Putamen (tissue), 1 donor: ENCODE measurements at regions not wholly inside any gene's neighbourhood (a gene's known extent, or its start where the extent isn't known, plus 50 kb on each side); places are given as distances from the start of the nearest gene placed in this dataset.
A peak's percentile ranks its signal among the peaks of the same experiment; 100 is the strongest.

Experiments used
- DNase-seq: peaks from one replicate; pipeline ENCODE4 v3.0.0-alpha.2; 2016; ENCODE audit warnings: low spot score

DNA sequence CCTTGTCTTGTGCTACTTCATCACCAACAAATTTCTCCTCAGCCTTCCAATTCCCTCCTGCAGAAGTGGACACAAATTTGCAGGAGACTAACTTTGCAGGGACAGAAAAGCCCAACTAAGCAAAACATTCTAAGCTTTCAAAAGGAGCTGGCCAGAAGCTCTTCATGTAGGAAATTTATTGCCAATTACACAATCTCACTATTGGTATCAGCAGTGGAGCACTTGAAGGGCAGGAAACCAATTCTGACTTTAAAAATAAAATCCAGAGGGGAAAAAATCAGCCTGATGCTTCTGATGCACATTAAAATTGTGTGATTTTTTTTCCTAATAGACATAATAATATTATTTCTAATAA lies 193.3 kb downstream of the LY86 start:
- DNase-seq = no peak

DNA sequence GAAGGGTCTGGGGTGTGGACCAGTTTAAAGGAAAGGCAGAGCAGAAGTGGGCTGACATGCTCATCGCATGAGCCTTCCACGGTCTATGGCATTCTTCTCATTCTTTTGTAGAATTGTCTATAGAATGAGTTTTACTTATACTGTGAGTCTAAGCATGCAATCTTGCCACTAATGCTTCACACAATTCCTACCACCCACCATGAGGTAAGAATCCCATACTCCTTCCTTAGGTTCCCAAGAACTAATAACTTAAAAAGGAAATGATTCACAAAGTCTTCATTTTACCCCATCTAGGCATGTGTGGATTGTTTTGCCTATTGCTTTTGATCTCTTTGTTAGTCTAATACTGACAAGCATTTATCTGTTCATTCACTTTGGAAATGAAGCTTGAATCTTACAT lies 195.2 kb downstream of the LY86 start:
- no peak for DNase-seq

DNA sequence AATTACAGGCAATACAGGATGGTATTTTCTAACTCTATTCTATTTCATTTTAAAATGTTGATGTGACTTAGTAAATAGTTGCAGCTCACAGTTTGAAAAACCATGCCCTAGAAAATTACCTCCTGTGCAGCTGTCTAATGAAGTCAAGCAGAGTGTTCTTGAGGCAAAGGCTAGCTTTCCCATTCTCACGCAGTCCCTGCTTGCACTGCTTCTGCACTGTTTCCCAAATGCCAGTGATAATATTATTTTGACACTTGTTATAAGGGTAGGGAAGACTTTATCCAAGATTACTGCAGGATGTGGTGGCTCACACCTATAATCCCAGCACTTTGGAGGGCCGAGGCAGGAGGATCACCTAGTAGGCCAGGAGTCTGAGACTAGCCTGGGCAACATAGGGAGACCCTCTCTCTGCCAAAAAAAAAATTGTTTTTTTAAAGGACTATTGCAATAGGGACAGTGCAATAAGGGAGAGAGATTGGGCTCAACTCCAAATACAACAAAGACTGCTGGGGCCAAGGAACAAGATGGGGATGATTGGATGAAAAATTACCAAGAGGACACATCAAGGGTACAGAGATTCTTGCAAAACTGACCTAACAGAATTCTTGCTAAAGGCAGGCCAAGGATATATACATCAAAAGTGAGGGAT lies 196.1 kb downstream of the LY86 start:
- no peak for DNase-seq

DNA sequence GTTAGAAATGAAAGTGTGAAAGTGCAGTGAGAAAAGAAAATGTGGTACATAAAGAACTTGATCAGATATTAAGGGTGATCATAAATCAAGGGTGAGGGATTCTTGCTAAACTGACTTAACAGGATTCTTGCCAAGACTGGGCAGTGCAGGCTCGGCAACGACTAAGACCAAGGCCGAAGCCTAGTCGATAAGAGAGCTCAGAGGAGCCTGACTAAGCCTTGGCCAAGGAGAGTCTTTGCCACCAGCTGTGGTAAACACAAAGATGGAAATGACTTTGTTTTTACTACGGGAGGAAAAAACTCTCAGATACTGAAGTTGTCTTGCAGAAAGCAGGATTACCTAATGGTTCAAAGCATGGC lies 196.6 kb downstream of the LY86 start:
- no peak for DNase-seq

DNA sequence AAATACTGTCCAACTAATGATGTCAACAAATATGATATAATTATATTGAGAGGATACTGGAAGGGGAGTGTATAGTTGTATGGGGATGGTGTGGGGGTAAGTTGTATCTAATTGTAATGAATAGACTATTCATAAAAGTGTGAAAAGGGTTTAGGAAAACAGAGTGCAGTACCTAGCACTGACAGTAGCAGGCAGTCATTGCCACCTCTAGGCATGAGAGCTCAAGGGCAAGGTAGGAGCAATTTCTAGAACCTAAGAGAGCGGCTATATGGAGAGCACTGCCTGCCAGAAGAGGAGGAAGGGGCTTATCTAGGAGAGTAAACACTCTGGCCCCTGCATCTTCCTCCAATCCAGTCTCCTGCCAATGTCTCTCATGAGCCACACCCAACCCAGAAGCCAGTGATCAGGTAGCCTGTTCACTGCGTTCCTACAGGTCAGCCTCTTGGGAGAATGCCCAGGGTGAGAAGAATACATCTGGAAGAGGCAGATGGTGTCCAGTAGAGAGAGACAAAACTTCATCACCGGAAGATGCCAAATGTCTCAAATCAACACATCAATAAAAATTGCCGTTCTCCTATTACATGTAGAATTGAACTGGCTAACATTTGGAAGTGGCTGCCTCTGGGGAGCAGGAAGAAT lies 200.0 kb downstream of the LY86 start:
- DNase-seq = no peak

DNA sequence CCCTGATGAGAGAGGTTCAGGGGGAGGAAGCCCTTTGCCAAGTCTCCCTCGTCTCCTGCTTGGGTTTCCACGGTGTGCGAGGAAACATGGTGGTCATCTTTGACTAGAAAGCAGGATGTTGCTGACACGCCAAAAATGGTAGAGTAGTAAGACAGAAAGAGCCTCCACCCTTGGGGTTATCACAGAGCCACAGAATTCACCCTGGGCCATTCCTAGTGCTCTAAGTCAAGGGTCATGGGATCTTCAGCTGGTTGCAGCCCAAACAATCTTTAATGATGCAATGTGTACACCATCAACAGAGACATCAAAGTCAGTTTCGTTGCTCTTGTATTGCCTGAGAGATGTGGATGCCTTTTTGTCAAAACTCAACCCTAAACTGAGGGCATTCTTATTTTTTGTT lies 201.9 kb downstream of the LY86 start:
- DNase-seq = no peak

DNA sequence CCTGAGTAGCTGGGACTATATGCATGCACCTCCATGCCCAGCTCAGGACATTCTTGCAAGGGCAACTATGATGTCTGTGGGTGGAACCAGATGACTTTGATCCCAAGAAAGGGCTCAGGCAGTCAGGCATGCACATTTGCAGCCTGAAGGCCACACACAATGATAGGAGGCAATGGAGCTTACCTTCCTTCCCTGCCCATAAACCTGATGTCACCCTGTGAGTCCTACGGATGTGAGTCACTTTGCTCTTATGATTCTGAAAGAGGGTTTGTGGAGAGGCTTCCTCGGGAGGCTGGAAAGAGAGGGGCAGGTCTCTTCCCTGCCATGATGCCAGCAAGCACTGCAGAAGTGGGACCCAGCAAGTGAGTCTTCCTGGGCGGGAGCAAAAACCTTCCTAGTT lies 202.4 kb downstream of the LY86 start:
- no peak for DNase-seq

DNA sequence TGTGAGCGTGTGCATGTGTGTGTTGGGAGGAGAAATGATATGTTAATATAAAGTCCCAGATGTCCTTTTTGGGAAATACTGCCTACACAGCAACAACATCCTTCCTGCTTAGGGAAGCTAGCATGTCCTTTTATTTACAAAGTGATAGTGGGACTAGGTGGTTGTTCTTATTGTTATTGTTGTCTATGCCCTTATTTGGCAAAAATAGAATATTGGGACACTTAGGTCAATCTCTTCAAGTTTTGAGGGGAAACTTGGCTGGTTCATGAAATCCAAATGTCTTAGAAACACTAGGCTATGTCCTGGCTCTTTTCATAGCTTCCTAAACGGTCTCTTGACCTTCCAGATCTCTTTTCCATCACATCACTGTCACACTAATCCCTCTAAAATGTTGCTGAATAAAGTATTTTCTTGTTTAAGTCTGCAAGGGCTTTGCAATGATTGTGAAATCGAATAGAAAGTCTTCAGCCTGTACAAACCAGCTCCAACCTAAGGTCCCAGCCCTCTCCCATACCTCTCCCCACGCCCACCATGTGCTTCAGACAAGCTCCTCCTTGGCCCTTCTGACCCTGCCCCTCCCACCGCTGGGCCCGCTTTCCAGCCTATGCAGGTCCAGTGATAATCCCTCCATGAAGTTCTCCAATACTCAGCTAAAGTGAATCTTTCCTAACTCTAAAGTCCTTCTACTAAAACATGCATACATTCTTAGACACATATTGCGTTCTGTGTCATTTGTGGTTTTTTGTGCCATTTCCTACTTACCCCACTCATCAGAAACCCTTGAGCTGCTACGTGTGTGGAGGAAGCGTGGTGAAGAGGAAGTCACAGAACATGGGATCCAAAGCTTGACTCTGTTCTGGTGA lies 205.1 kb downstream of the LY86 start:
- no peak for DNase-seq

DNA sequence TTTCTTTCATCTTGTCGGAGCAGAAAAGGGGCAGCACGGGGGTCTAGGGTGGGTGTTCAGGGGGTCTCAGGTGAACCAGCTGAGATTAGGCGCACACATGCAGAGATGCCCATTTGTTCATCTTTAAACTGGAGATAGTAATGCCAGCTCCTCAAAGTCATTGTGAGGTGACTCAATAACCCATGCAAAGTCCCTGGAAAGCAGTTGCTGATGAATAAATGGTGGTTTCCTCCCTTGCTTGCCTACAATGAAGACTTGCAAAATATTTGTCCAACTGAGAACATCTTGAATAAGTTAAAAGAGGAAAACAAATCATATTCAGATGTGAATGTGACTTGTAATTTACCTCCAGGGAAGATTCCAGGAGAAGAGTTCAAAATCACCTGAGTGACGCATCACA lies 206.9 kb downstream of the LY86 start:
- DNase-seq = no peak

DNA sequence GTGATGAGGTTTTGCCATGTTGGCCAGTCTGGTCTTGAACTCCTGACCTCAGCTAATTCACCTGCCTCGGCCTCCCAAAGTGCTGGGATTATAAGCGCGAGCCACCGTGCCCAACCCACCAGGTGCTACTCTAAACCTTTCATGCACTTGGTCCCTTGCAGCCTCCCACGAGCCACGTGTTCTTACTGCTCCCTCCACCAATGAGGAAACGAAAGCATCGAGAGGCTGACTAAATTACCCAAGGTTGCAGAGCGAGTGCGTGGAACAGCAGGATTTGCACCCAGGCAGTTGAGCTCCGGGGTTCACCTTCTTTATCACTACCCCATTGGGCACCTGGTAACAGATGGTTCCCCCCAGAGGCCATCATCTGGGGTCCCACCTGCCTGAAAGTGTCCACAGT lies 208.3 kb downstream of the LY86 start:
- DNase-seq = no peak

DNA sequence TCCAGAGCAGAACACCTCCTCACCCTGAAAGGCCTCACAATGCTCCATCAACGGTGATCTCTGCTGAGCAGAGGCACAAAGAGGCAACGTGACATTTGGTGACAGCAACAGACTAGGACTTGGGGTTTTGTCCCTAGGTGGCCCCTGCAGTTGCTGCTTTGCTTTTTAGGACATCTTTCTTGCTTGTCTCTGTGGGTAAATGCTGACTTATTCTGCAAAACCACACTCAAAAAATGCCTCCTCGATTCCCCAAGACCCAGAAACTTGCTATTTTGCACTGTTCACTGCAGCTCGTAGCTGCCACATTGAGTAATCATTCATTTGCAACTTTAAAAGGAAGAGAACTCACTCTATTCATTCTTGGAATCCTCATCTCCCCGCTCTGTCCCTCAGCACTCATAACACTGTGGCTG lies 209.9 kb downstream of the LY86 start:
- no peak for DNase-seq

DNA sequence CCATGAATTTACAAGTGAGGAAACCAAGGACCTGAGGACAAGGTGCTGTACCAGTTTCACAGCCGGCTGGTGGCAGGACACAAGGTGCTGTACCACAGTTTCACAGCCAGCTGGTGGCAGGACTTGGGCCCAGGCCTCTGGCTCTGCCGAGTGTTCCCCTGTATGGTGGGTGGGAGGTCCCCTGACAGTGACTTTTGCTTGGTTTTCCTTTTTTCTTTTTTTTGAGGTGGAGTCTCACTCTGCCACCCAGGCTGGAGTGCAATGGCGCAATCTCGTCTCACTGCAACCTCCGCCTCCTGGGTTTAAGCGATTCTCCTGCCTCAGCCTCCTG lies 212.4 kb downstream of the LY86 start:
- no peak for DNase-seq

DNA sequence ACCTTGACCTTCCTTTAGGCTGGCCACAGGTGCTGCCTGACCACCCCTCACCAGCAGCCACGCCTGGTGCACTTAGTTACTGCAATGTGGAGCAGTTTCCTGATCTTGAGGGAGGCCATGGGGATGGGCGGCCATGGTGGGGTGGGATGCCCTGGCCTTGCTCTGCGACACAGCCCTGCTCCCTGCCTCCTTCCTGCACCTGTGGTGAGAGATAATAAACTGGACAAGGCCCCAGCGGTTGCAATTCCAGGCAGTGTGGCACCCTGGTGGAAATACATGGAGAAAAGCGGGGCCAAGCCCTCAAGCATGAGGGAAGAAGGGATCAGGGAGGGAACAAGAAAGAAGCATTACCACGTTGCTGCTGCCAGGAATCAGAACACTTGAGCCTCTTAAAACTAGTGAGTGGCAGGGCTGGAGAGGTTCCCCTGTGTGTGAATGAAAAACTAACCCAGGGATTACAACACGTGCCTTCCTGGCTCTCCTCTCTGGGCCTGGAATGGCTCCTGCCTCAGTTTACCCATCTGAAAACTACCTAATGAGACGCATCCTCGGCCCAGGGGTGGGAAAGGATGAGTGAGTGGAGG lies 213.2 kb downstream of the LY86 start:
- no peak for DNase-seq

DNA sequence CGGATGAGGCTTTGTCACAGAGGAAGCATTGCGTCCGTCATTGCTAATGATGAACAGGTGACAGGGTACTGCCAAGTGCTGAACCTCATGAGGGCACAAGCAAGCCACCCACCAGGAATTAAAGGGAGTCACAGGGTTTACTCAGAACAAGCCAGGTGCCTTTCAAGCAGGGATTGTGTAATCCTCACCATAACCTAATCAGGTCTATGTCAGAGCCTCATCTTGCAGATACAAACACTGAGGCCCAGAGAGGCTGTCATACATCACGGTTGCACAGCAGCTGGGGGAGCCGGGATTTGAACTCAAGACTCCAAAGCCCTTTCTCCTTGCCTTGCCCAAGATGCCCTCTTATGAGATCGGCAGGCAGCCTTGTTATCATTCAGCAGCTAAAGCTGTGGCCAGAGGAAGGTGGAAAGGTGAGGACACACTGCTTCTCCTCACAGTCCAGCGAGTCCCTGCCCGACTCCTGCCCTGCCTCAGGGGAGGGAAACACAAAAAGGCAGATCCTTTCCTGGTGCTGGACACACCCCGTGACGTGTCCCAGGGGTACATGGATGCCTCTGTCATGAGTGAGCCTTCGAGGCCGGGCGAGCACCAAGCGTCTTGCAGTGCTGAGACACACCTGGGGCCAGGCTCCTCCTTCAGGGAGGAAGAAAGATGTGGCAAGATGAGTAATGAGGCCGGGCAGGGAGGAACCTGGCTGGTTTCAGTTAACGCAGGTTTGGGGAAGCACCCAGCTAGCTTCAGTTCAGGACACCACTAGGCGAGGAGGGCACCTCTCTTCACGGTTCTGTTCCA lies 214.9 kb downstream of the LY86 start:
- DNase-seq = no peak

DNA sequence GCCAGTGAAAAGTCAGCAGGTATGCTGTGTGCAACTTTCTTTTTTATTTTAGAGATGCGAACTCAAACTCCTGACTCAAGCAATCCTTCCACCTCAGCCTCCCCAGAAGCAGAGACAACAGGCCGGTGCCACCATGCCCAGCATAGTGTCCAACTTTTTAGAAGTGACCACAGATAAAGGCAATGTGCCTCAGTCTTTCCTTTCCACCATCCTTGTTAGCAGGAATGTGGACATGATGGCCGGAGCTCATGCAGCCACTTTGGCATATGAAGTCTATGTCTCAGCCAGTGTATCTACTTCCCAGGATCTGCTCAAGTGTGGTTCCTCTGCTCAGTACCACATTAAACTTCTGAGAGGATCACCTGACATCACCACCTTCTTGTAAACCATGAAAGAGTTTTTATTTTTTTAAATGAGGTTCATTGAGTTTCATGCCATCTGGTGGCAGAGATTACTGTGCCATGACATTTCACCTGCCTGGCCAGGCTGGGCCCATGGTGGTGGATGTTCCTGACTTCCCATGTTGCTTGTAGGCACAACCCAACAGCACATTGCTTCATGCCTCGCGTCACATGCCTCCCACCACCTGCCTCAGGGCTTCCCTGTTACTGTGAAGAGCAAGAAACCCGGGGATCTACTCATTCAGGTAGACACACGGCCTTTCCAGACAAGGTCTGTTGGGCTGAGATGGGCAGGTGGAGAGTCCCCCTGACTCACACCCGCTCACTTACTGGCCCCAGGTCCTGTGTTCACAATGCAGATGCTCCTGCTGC lies 216.5 kb downstream of the LY86 start:
- no peak for DNase-seq

DNA sequence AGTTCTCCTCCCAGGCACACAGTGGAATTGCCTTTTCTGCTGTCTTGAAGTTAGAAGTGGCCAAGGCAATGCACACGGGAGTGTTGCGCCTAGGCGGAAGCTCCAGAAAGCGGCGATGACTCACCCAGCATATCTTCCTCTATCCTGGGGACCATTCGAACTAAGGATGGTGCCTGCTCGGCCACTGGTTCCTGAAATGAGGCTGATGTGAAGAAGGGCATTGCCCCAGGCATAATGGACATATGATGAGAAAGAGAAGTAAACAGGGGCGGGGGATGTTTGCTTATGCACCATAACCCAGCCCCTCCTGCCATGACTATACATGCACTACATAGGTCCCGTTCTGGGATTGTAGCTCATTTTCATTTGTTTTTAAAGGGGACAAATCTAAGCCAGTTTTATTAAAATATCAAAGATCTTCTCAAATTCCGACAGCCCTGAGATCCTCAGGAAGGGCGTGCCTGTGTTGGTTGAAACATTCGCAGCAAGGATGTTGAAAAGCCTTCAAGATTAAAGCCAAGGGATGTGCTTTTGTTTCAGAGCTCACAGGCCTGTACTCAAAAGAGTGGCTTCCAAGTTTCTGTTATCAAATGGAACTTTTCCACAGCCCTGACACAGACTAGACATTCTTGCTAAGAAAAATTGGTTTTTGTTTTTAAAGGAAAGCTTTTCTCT lies 218.5 kb downstream of the LY86 start:
- peak; percentile 48 for DNase-seq

DNA sequence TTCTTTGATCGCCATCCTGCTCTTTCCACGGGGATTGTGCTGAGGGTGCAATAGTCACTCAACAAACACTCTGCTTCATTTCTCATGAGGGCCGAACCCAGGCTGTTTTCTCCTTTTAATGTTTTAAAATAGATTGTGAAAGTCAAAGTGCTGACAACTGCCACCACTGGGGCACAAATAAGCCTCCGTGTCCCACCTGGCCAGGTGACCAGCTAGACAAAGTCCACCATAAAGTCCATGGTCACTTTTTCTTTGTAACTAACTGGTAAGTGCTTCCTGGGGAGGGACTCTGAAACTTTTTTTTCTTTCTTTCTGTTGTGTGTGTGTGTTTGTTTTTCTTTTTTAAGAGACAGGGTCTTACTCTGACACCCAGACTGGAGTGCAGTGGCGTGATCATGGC lies 219.8 kb downstream of the LY86 start:
- no peak for DNase-seq

DNA sequence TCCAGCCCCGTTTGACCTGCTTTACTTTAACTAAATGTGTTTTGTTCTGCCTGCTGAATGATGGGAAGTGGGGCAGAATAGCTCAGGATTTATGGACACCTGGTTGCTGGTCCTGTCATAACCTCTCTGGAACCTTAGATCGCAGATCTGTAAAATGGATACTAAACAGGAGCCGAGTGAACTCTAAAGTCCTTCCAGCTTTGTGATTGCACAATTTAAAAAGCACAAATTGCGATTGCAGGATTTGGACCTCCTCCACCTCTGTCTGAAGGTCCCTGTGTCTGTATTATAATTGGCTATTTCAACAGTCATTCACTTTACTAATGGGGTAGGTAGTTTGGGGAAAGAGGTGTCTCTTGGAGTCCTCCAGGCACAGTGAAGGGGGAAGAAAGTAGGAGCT lies 220.4 kb downstream of the LY86 start:
- no peak for DNase-seq

DNA sequence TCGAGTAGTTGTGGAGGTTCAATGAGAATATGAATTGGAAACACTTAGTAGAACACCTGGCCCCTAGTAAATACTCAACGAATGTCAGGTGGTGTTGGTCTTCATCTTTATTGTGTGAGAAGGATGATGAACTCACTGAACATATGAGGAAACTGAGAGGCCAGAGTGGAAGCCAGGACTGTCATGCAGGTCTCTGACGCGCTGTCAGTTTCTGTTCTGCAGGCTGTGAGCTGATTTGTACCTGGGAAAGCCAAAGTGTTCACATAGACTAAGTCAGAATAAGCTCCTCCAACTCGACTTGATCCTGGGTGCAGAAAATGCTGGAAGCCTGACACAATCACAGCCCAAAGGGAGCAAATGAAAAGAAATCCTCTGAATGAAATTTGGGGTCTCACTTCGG lies 222.2 kb downstream of the LY86 start:
- DNase-seq = no peak

DNA sequence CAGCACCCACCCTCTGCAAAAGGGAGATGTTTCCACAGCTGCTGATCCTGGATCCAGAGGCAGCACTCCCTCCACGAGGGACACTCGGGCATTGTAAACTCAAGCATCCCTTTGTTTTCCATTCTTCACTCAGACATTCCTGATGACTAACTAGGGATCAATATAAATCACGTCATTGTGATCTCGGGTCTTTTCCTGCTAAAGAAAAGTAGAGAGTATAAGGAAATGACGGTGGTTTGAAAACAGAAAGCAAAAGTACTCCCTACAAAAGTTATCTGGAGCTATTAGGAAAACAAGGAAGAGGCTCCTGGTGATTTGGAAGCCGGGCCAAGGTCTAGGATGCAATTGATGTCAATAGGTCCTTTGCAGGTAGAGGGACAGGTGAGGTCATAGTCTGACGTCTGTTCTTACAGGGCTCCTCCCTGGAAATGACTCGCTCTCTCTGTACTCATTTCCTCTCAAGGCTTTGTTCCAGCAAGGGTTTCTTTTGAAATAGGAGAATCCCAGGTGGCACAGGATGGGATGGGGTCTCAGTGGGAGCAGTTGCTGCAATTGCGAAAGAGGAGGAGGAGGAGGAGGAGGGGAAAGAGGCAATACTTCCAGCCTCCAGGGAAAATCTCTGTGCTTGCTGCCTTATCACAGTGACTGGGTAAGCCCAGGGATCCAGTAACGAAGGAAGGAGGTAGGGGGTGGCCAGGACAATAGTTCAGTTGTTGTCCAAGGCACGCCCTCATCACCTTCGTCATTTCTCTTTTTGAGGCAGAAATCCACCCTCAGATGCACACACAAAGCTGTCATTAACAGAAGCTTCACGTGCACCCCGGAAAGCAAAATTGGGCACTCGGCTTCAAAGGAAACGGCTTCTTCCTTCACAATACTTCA lies 222.8 kb downstream of the LY86 start:
- no peak for DNase-seq
